Mesenchymal stem cell (in vitro differentiated cells and primary cell): ENCODE measurements at regions not wholly inside any gene's neighbourhood (a gene's known extent, or its start where the extent isn't known, plus 50 kb on each side); places are given as distances from the start of the nearest gene placed in this dataset.

Experiments used
- DNase-seq: peaks from one replicate; pipeline ENCODE4 v3.0.0-alpha.2; 2013
- H2AFZ ChIP-seq: one replicate; pipeline ENCODE4 v1.6.1; 2013; ENCODE audit warnings: low read depth, mild to moderate bottlenecking, control low read depth, inconsistent platforms, low read length, moderate library complexity
- H2AK5ac ChIP-seq: 2 replicates; pipeline ENCODE4 v1.6.1; 2013; ENCODE audit warnings: low read length, moderate library complexity, mild to moderate bottlenecking, inconsistent platforms; ENCODE audit not compliant: severe bottlenecking
- H2BK120ac ChIP-seq: one replicate; pipeline ENCODE4 v1.6.1; 2013; ENCODE audit warnings: low read depth, mild to moderate bottlenecking, inconsistent platforms, low read length, moderate library complexity
- H2BK12ac ChIP-seq, 2 experiments: one replicate each; pipeline ENCODE4 v1.6.1; 2013; ENCODE audit warnings: inconsistent platforms in 2 of 2, low read length in 2 of 2, mild to moderate bottlenecking in 2 of 2, moderate library complexity in 2 of 2, control low read depth in 1 of 2
- H2BK15ac ChIP-seq: one replicate; pipeline ENCODE4 v1.6.1; 2013; ENCODE audit warnings: mild to moderate bottlenecking, low read depth, inconsistent platforms; ENCODE audit not compliant: poor library complexity, severe bottlenecking
- H2BK5ac ChIP-seq: 2 replicates; pipeline ENCODE4 v1.6.1; 2013; ENCODE audit warnings: low read depth, mild to moderate bottlenecking, low read length, control low read depth, inconsistent platforms; ENCODE audit not compliant: poor library complexity, severe bottlenecking
- H3K14ac ChIP-seq, 2 experiments: one replicate each; pipeline ENCODE4 v1.6.1; 2013; ENCODE audit warnings: inconsistent platforms in 2 of 2, low read length in 2 of 2, control low read depth in 1 of 2, mild to moderate bottlenecking in 1 of 2, moderate library complexity in 1 of 2
- H3K18ac ChIP-seq, 2 experiments: one replicate each; pipeline ENCODE4 v1.6.1; 2013; ENCODE audit warnings: inconsistent platforms in 2 of 2, low read length in 2 of 2, control low read depth in 1 of 2, low read depth in 1 of 2, mild to moderate bottlenecking in 1 of 2
- H3K23ac ChIP-seq, 2 experiments: one replicate each; pipeline ENCODE4 v1.6.1; 2013; ENCODE audit warnings: inconsistent platforms in 2 of 2, low read length in 2 of 2, mild to moderate bottlenecking in 2 of 2, moderate library complexity in 2 of 2, control low read depth in 1 of 2
- H3K27ac ChIP-seq: 2 replicates; pipeline ENCODE4 v1.5.1; 2013; ENCODE audit warnings: mild to moderate bottlenecking, moderate library complexity, low read length, control low read depth, inconsistent platforms; ENCODE audit not compliant: poor library complexity, severe bottlenecking
- H3K27me3 ChIP-seq, 2 experiments: 2 replicates each; pipeline versions ENCODE4 v1.6.1 to v1.7.0; 2013; ENCODE audit warnings: low read length in 2 of 2, mild to moderate bottlenecking in 2 of 2, moderate library complexity in 2 of 2, control low read depth in 1 of 2, inconsistent platforms in 1 of 2; ENCODE audit not compliant: control insufficient read depth in 1 of 2, insufficient read depth in 1 of 2
- H3K36me3 ChIP-seq, 2 experiments: 2 replicates each; pipeline versions ENCODE4 v1.6.1 to v1.7.0; 2013; ENCODE audit warnings: low read length in 2 of 2, control low read depth in 1 of 2, inconsistent platforms in 1 of 2, low read depth in 1 of 2, mild to moderate bottlenecking in 1 of 2; ENCODE audit not compliant: insufficient read depth in 2 of 2, control insufficient read depth in 1 of 2
- H3K4ac ChIP-seq, 2 experiments: one replicate each; pipeline ENCODE4 v1.6.1; 2013; ENCODE audit warnings: inconsistent platforms in 2 of 2, low read length in 2 of 2, mild to moderate bottlenecking in 2 of 2, moderate library complexity in 2 of 2, control low read depth in 1 of 2, low read depth in 1 of 2
- H3K4me1 ChIP-seq: 2 replicates; pipeline ENCODE4 v1.6.1; 2013; ENCODE audit warnings: low read depth, low read length, control low read depth; ENCODE audit not compliant: control insufficient read depth, insufficient read depth
- H3K4me2 ChIP-seq: 2 replicates; pipeline ENCODE4 v1.6.1; 2013; ENCODE audit warnings: low read length, mild to moderate bottlenecking, inconsistent platforms; ENCODE audit not compliant: poor library complexity, severe bottlenecking
- H3K4me3 ChIP-seq, 2 experiments: 2 replicates each; pipeline versions ENCODE4 v1.5.1 to v1.7.0; 2013; ENCODE audit warnings: low read length in 2 of 2, mild to moderate bottlenecking in 2 of 2, control low read depth in 1 of 2, low read depth in 1 of 2; ENCODE audit not compliant: insufficient read depth in 1 of 2
- H3K79me1 ChIP-seq: replicated peaks from 2 replicates; pipeline ENCODE4 v1.6.1; 2013; ENCODE audit warnings: mild to moderate bottlenecking, control low read depth, low read length, inconsistent platforms; ENCODE audit not compliant: poor library complexity, severe bottlenecking
- H3K9ac ChIP-seq: 2 replicates; pipeline ENCODE4 v1.7.0; 2013; ENCODE audit warnings: mild to moderate bottlenecking, low read length, moderate library complexity
- H3K9me3 ChIP-seq: 2 replicates; pipeline ENCODE4 v1.7.0; 2013; ENCODE audit warnings: mild to moderate bottlenecking, low read length; ENCODE audit not compliant: control insufficient read depth
- H4K8ac ChIP-seq: one replicate; pipeline ENCODE4 v1.6.1; 2013; ENCODE audit warnings: inconsistent platforms, mild to moderate bottlenecking, low read length, moderate library complexity
- H4K91ac ChIP-seq: one replicate; pipeline ENCODE4 v1.6.1; 2013; ENCODE audit warnings: mild to moderate bottlenecking, low read length, inconsistent platforms
- WGBS: methylation state at CpG from one replicate; pipeline ENCODE4 v1.1.7; 2013; ENCODE audit warnings: mixed read lengths; 5-methylcytosine and 5-hydroxymethylcytosine counted together

GRCh38 chr2:83461135-83461534 is 997.9 kb downstream of the SUCLG1 start:
- WGBS = 82% methylated on average over 3 of the region's 3 CpGs
- Histone ChIP-seq H4K8ac (no peak overlapping the region), H3K36me3 (no peaks in the 10 kb centered on the region), H3K4ac (no peak overlapping the region), H2BK15ac (no peak overlapping the region), H3K27me3 (no peaks in the 10 kb centered on the region), H3K4me1 (no peaks in the 10 kb centered on the region), H4K91ac (no peak overlapping the region), H3K79me1 (no peaks in the 10 kb centered on the region), H3K9me3 (no peaks in the 10 kb centered on the region), H3K14ac (no peak overlapping the region), H2BK120ac (no peak overlapping the region), H3K23ac (no peak overlapping the region), H2AK5ac (no peak overlapping the region), H3K9ac (no peak overlapping the region), H2AFZ (no peak overlapping the region), H2BK5ac (no peak overlapping the region), H3K18ac (no peak overlapping the region), H3K4me3 (no peak overlapping the region), H3K27ac (no peak overlapping the region), H3K4me2 (no peak overlapping the region), H2BK12ac (no peak overlapping the region)
- no peak for DNase-seq

GRCh38 chr2:83459456-83459855 is 999.6 kb downstream of the SUCLG1 start:
- no peak overlapping the region for H2AK5ac ChIP-seq
- H3K18ac ChIP-seq = no peak overlapping the region
- H2BK120ac ChIP-seq = no peak overlapping the region
- H3K9ac ChIP-seq = no peak overlapping the region
- no peaks in the 10 kb centered on the region for H3K4me1 ChIP-seq
- H3K4ac ChIP-seq = no peak overlapping the region
- H3K79me1 ChIP-seq = no peaks in the 10 kb centered on the region
- no peak overlapping the region for H3K27ac ChIP-seq
- no peak overlapping the region for H2AFZ ChIP-seq
- no peak overlapping the region for H3K14ac ChIP-seq
- H2BK12ac ChIP-seq = no peak overlapping the region
- no CpG with 5 or more reads among the region's 2 CpGs for WGBS
- H3K23ac ChIP-seq = no peak overlapping the region
- H3K9me3 ChIP-seq = no peaks in the 10 kb centered on the region
- no peaks in the 10 kb centered on the region for H3K36me3 ChIP-seq
- DNase-seq = no peak
- H4K91ac ChIP-seq = no peak overlapping the region
- H3K27me3 ChIP-seq = no peaks in the 10 kb centered on the region
- H3K4me2 ChIP-seq = no peak overlapping the region
- H4K8ac ChIP-seq = no peak overlapping the region
- H2BK15ac ChIP-seq = no peak overlapping the region
- H3K4me3 ChIP-seq = no peak overlapping the region
- no peak overlapping the region for H2BK5ac ChIP-seq

GRCh38 chr2:83435989-83436388 is 1023.1 kb downstream of the SUCLG1 start:
- Histone ChIP-seq H2BK120ac (no peak overlapping the region), H3K27me3 (no peaks in the 10 kb centered on the region), H2BK12ac (no peak overlapping the region)

GRCh38 chr2:83420993-83421392 is 1038.1 kb downstream of the SUCLG1 start:
- Histone ChIP-seq H3K4ac (no peak overlapping the region), H2BK120ac (no peak overlapping the region), H4K91ac (no peak overlapping the region), H3K27ac (no peak overlapping the region), H3K9ac (no peak overlapping the region), H3K18ac (no peak overlapping the region), H4K8ac (no peak overlapping the region), H3K27me3 (no peaks in the 10 kb centered on the region), H2BK15ac (no peak overlapping the region), H3K9me3 (peaks cover 32% of the 10 kb centered on the region), H3K36me3 (no peaks in the 10 kb centered on the region), H2BK12ac (no peak overlapping the region), H3K23ac (no peak overlapping the region), H3K79me1 (no peaks in the 10 kb centered on the region), H3K4me3 (no peak overlapping the region), H3K4me1 (no peaks in the 10 kb centered on the region), H3K14ac (no peak overlapping the region), H2BK5ac (no peak overlapping the region), H2AFZ (no peak overlapping the region), H3K4me2 (no peak overlapping the region), H2AK5ac (no peak overlapping the region)
- no peak for DNase-seq
- WGBS = 69% methylated on average over 1 of the region's 1 CpG

More at GRCh38 chr2:83435989-83436388, 1023.1 kb downstream of the SUCLG1 start:
- Histone ChIP-seq H2AK5ac (no peak overlapping the region), H3K9me3 (peaks cover 3% of the 10 kb centered on the region), H3K4me3 (no peak overlapping the region), H2AFZ (no peak overlapping the region), H3K23ac (no peak overlapping the region), H3K27ac (no peak overlapping the region), H3K4me1 (no peaks in the 10 kb centered on the region), H2BK5ac (no peak overlapping the region), H3K14ac (no peak overlapping the region), H3K79me1 (no peaks in the 10 kb centered on the region), H3K9ac (no peak overlapping the region), H4K91ac (no peak overlapping the region), H3K4ac (no peak overlapping the region), H4K8ac (no peak overlapping the region), H3K36me3 (no peaks in the 10 kb centered on the region), H3K4me2 (no peak overlapping the region), H2BK15ac (no peak overlapping the region), H3K18ac (no peak overlapping the region)
- WGBS = no CpG with 5 or more reads among the region's 2 CpGs
- DNase-seq = no peak
